Fibroblast of skin of left quadriceps (primary cell): ENCODE measurements at regions not wholly inside any gene's neighbourhood (a gene's known extent, or its start where the extent isn't known, plus 50 kb on each side); places are given as distances from the start of the nearest gene placed in this dataset.
A peak's percentile ranks its signal among the peaks of the same experiment; 100 is the strongest.

ENCODE experiments used
- DNase-seq, 2 experiments: peaks; one replicate each; pipeline ENCODE4 v3.0.0-alpha.2; 2013; ENCODE audit warnings: low read depth in 2 of 2

GRCh38 chr14:31943861-31944255, 133.2 kb upstream of the ARHGAP5 start:
- no peak for DNase-seq

GRCh38 chr14:31944256-31945073, 132.6 kb upstream of the ARHGAP5 start:
- DNase-seq: no peak

GRCh38 chr14:31945074-31945613, 132.0 kb upstream of the ARHGAP5 start:
- DNase-seq: no peak

GRCh38 chr14:31945701-31946100, 131.4 kb upstream of the ARHGAP5 start:
- DNase-seq: no peak

- no peak for DNase-seq
Observed at GRCh38 chr14:31947076-31947475, 130.0 kb upstream of the ARHGAP5 start.

GRCh38 chr14:31947680-31948595, 129.2 kb upstream of the ARHGAP5 start:
- no peak for DNase-seq

- DNase-seq: no peak
Observed at GRCh38 chr14:31949709-31950108, 127.4 kb upstream of the ARHGAP5 start.

GRCh38 chr14:31950331-31950730, 126.8 kb upstream of the ARHGAP5 start:
- DNase-seq: no peak

GRCh38 chr14:31950764-31951637, 126.1 kb upstream of the ARHGAP5 start:
- peak in 1 of 2 experiments; percentile 52 for DNase-seq

- DNase-seq: no peak
Observed at GRCh38 chr14:31951638-31951964, 125.5 kb upstream of the ARHGAP5 start.

- DNase-seq: no peak
Observed at GRCh38 chr14:31952573-31952972, 124.5 kb upstream of the ARHGAP5 start.

- no peak for DNase-seq
Observed at GRCh38 chr14:31953210-31953609, 123.9 kb upstream of the ARHGAP5 start.

- no peak for DNase-seq
Observed at GRCh38 chr14:31954991-31955390, 122.1 kb upstream of the ARHGAP5 start.

- DNase-seq: no peak
Observed at GRCh38 chr14:31955936-31956579, 121.0 kb upstream of the ARHGAP5 start.

GRCh38 chr14:31957565-31957964, 119.5 kb upstream of the ARHGAP5 start:
- no peak for DNase-seq

- no peak for DNase-seq
Observed at GRCh38 chr14:31960039-31960438, 117.1 kb upstream of the ARHGAP5 start.

- DNase-seq: no peak
Observed at GRCh38 chr14:31961896-31962295, 115.2 kb upstream of the ARHGAP5 start.

GRCh38 chr14:31962920-31963319, 114.2 kb upstream of the ARHGAP5 start:
- DNase-seq: no peak

- DNase-seq: no peak
Observed at GRCh38 chr14:31963587-31963986, 113.5 kb upstream of the ARHGAP5 start.

- DNase-seq: no peak
Observed at GRCh38 chr14:31964490-31964889, 112.6 kb upstream of the ARHGAP5 start.

- no peak for DNase-seq
Observed at GRCh38 chr14:31965071-31965734, 111.9 kb upstream of the ARHGAP5 start.
